ENCODE measurements at regions not wholly inside any gene's neighbourhood (a gene's known extent, or its start where the extent isn't known, plus 50 kb on each side); places are given as distances from the start of the nearest gene placed in this dataset.

DNA sequence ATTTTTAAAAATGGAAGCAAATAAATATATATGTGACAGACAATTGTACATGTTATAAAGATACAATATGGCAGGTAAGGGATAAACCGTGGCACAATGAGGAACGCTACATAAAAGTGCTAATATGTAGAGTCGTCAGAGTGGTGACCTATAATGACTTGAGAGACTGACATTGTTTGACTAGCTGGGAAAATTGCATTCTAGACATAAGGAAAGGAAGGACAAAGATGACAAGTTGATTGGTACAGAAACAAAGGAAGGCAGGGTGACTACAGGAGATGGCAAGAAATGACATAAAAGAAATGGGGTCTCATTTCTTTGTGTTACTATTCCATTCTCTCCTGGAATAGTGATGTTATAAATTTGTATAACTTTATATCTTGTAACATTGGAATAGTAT, 420.4 kb downstream of the DSC3 start:
- TF ChIP-seq CTCF (IDR thresholded peaks at IDR 0.05): no peak
- no peak for TF ChIP-seq EZH2 (IDR thresholded peaks at IDR 0.05; ENCODE audit: borderline replicate concordance, insufficient read depth, low read depth, low read length, poor library complexity, severe bottlenecking)

Measured in B cell (primary cell).